HCT116 (cell line): ENCODE measurements at regions not wholly inside any gene's neighbourhood (a gene's known extent, or its start where the extent isn't known, plus 50 kb on each side); places are given as distances from the start of the nearest gene placed in this dataset.

Experiments used
- ATAC-seq: fragments of 200-7000 bp; cut with Tn5 transposase; 2 replicates; pipeline ENCODE4 v1.9.1; 2020; ENCODE audit warnings: mild to moderate bottlenecking, moderate library complexity
- BruUV-seq: library from RNA; stranded (reverse); fragments of 400-500 nt; replicated peaks from 2 replicates; lab custom pipeline; 2021; lab: Mats Ljungman, UMichigan
- CTCF ChIA-PET: fragments of 300-600 bp; sonication (Branson Sonifier 250); formaldehyde crosslinking; loops from one replicate; lab custom pipeline; 2021; ENCODE audit warnings: antibody characterized with exemption; lab: Charles Lee
- POLR2A ChIA-PET: fragments of 300-600, 350-600 bp; sonication (Branson Sonifier 250); formaldehyde crosslinking; loops from one replicate; lab custom pipeline; 2021; ENCODE audit warnings: antibody characterized with exemption; lab: Charles Lee
- RAD21 ChIA-PET, 2 experiments: fragments of 300-600 bp; sonication (Branson Sonifier 250); formaldehyde crosslinking; loops; one replicate each; lab custom pipeline; 2023; ENCODE audit warnings: low total read pairs in 2 of 2; ENCODE audit not compliant: uncharacterized antibody in 2 of 2, unreplicated experiment in 2 of 2, low non-redundant PET in 1 of 2; lab: Charles Lee
- DNase-seq: peaks from one replicate; pipeline ENCODE4 v3.0.0-alpha.2; 2010; ENCODE audit warnings: low read depth, low spot score
- H2AFZ ChIP-seq: fragments of 200-600 bp; shearing (Covaris generic), sonication (generic); 2 replicates; pipeline ENCODE4 v1.6.1; 2017; ENCODE audit warnings: low read depth, mixed run types, mixed read lengths, antibody characterized with exemption, low read length; ENCODE audit not compliant: poor library complexity, severe bottlenecking
- H3K27ac ChIP-seq: 2 replicates; pipeline ENCODE4 v1.5.1; 2012; ENCODE audit warnings: low read depth, low read length
- H3K27me3 ChIP-seq: fragments of 200-600 bp; sonication (generic); 2 replicates; pipeline ENCODE4 v1.6.1; 2016; ENCODE audit warnings: mixed run types, low read length, mixed read lengths; ENCODE audit not compliant: insufficient read depth
- H3K36me3 ChIP-seq, 2 experiments: fragments of 200-500 bp in 1 of 2; fragments of 200-600 bp in 1 of 2; sonication (Bioruptor generic) in 1 of 2; sonication (generic) in 1 of 2; 2 replicates each; pipeline versions ENCODE4 v1.5.1 to v1.6.1; 2014 to 2016; ENCODE audit warnings: low read length in 2 of 2, inconsistent platforms in 1 of 2, mixed read lengths in 1 of 2, mixed run types in 1 of 2; ENCODE audit not compliant: insufficient read depth in 2 of 2, control insufficient read depth in 1 of 2
- H3K4me1 ChIP-seq, 2 experiments: fragments of 200-600 bp in 1 of 2; sonication (generic) in 1 of 2; 2 replicates each; pipeline versions ENCODE4 v1.5.1 to v1.6.1; 2012 to 2017; ENCODE audit warnings: low read length in 2 of 2, inconsistent platforms in 1 of 2, mild to moderate bottlenecking in 1 of 2, mixed read lengths in 1 of 2, mixed run types in 1 of 2, moderate library complexity in 1 of 2; ENCODE audit not compliant: insufficient read depth in 2 of 2, control insufficient read depth in 1 of 2
- H3K4me2 ChIP-seq: fragments of 200-600 bp; sonication (generic); 2 replicates; pipeline ENCODE4 v1.6.1; 2017; ENCODE audit warnings: mixed run types, low read length, mixed read lengths
- H3K4me3 ChIP-seq, 2 experiments: fragments of 200-600 bp in 1 of 2; sonication (generic) in 1 of 2; replicated peaks in 1 of 2; 2 replicates each; pipeline ENCODE4 v1.5.1; 2011 to 2016; ENCODE audit warnings: low read length in 2 of 2, control low read depth in 1 of 2, low read depth in 1 of 2, mild to moderate bottlenecking in 1 of 2, mixed read lengths in 1 of 2, mixed run types in 1 of 2
- H3K79me2 ChIP-seq: fragments of 200-600 bp; sonication (generic); 2 replicates; pipeline ENCODE4 v1.6.1; 2017; ENCODE audit warnings: mild to moderate bottlenecking, mixed run types, low read length, moderate library complexity, mixed read lengths; ENCODE audit not compliant: insufficient read depth
- H3K9ac ChIP-seq: fragments of 200-600 bp; sonication (generic); 2 replicates; pipeline ENCODE4 v1.6.1; 2016; ENCODE audit warnings: low read length, mixed read lengths
- H3K9me2 ChIP-seq: fragments of 200-600 bp; sonication (generic), shearing (Covaris generic); 2 replicates; pipeline ENCODE4 v1.6.1; 2017; ENCODE audit warnings: mixed run types, mild to moderate bottlenecking, moderate library complexity; ENCODE audit not compliant: insufficient read depth
- H3K9me3 ChIP-seq, 2 experiments: fragments of 200-500 bp in 1 of 2; fragments of 200-600 bp in 1 of 2; sonication (Bioruptor generic) in 1 of 2; sonication (generic) in 1 of 2; 2 replicates each; pipeline ENCODE4 v1.6.1; 2014 to 2017; ENCODE audit warnings: low read length in 2 of 2, mixed read lengths in 2 of 2, inconsistent platforms in 1 of 2, low read depth in 1 of 2, mild to moderate bottlenecking in 1 of 2, mixed run types in 1 of 2, moderate library complexity in 1 of 2; ENCODE audit not compliant: control insufficient read depth in 1 of 2, insufficient read depth in 1 of 2
- H4K20me1 ChIP-seq: fragments of 200-600 bp; sonication (generic), shearing (Covaris generic); 2 replicates; pipeline ENCODE4 v1.6.1; 2017; ENCODE audit warnings: mixed run types, mild to moderate bottlenecking, moderate library complexity; ENCODE audit not compliant: insufficient read depth
- EZH2phosphoT487 ChIP-seq: fragments of 200-600 bp; IDR thresholded peaks from 2 replicates; pipeline ENCODE4 v1.6.1; 2018; ENCODE audit warnings: antibody characterized with exemption, borderline replicate concordance
- POLR2A ChIP-seq: IDR thresholded peaks from 2 replicates; pipeline ENCODE4 v1.7.0; 2011; ENCODE audit warnings: borderline replicate concordance; ENCODE audit not compliant: insufficient read depth, insufficient read length; ENCODE audit errors: extremely low read depth
- SP1 ChIP-seq: IDR thresholded peaks from 2 replicates; pipeline ENCODE4 v1.6.1; 2012; ENCODE audit warnings: low read depth
- TCF7L2 ChIP-seq: IDR thresholded peaks from 2 replicates; pipeline ENCODE4 v1.7.0; 2011; ENCODE audit warnings: borderline replicate concordance, inconsistent platforms; ENCODE audit not compliant: insufficient read depth, insufficient read length; ENCODE audit errors: extremely low read depth
- ZFX ChIP-seq: fragments of 450-650 bp; IDR thresholded peaks from 2 replicates; pipeline ENCODE4 v1.6.1; 2017
- intact Hi-C: fragments of 100-400 bp; cut with micrococcal nuclease; formaldehyde crosslinking; loops from 2 replicates; pipeline ENCODE4 v1.10.0; 2022
- TF ChIP-seq, protein P1 (sequence below): IDR thresholded peaks from 2 replicates; pipeline ENCODE4 v1.6.1; 2012

DNA sequence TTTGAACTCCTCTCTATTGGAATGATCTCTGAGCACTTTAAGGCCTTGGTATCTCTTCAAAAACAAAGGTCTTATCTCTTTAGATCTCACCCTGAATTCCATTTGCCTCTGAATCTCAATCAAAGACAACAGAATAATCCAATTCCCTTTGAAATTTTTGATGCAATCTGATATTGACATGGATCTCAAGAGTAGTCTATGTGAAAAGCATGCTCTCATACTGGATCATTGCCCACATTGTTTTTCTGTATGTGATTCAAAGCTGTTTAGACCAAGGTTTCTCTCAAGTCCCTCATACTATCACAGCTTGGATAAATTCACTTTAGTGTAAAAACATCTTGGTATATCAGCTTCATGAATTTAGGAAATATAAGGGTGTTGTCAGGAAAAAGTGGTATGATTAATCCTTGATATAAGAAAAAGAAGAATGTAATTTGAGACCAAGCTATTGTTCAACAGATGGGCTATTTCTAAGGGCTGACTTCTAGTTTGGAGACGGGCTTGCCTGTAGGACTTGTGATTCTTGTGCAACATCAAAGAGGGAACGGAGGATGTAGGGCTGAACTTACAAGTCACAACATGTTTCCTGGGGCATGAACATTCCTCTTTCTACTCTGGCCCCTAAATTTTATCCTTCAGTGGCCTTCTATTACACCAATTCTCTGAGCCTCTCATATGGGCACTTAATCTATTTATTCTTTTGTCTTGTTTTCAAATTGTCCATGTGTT is 77.9 kb upstream of the CITED2 start:
- BruUV-seq: no TSS peak
- CTCF ChIA-PET: no interaction called here
- H3K27ac ChIP-seq: no peak overlapping the region

DNA sequence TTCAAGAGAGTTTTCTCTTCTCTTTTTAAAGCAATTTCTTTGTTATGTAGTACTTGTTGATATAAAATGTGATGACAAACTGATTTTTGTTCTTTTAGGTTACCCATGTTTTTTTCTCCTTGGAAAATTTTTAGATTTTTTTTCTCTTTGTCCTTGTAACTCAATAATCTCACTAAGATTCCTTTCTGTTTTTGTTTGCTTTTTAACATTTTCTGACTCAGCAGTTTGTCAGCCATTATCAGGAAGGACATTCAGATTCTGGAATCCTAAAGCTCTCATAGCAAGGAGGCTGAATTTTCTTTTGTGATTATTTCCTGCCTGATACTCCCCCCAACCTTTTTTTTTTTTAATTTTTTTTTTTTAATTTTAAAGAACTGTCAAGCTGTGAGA is 75.2 kb upstream of the CITED2 start:
- no peaks in the 10 kb centered on the region for H4K20me1 ChIP-seq
- no peaks in the 10 kb centered on the region for H3K9me2 ChIP-seq
- no peaks in the 10 kb centered on the region for H3K27me3 ChIP-seq
- TF ChIP-seq ZFX (no peak), POLR2A (no peak), SP1 (no peak), EZH2phosphoT487 (no peak)
- TF ChIP-seq, protein P1, sequence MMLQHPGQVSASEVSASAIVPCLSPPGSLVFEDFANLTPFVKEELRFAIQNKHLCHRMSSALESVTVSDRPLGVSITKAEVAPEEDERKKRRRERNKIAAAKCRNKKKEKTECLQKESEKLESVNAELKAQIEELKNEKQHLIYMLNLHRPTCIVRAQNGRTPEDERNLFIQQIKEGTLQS: no peak
- no peaks in the 10 kb centered on the region for H3K79me2 ChIP-seq
- no peaks in the 10 kb centered on the region for H3K4me1 ChIP-seq
- no TSS peak for BruUV-seq
- RAD21 ChIA-PET: no interaction called here
- intact Hi-C loops: no loop called here
- no peak overlapping the region for H3K9ac ChIP-seq
- POLR2A ChIA-PET: interaction anchor here (1.0 kb wide), 1 partner anchor 75 kb away, joined by 3 read pairs; the partner anchor contains the start of gene CITED2
- H3K4me3 ChIP-seq: no peak overlapping the region
- no peak overlapping the region for H3K27ac ChIP-seq
- no peaks in the 10 kb centered on the region for H3K9me3 ChIP-seq
- H3K4me2 ChIP-seq: no peak overlapping the region
- DNase-seq: no peak
- H2AFZ ChIP-seq: peak overlapping the region; percentile 7
- no peak for ATAC-seq
- CTCF ChIA-PET: no interaction called here
- no peaks in the 10 kb centered on the region for H3K36me3 ChIP-seq

More for the DNA sequence above, 77.9 kb upstream of the CITED2 start:
- ChIA-PET RAD21 (no interaction called here), POLR2A (no interaction called here)
- Histone ChIP-seq H4K20me1 (no peaks in the 10 kb centered on the region), H3K9me3 (no peaks in the 10 kb centered on the region), H3K4me3 (no peak overlapping the region), H3K9ac (no peak overlapping the region), H3K79me2 (no peaks in the 10 kb centered on the region), H3K4me1 (no peaks in the 10 kb centered on the region), H3K9me2 (no peaks in the 10 kb centered on the region), H2AFZ (peak overlapping the region; percentile 6), H3K36me3 (no peaks in the 10 kb centered on the region), H3K27me3 (no peaks in the 10 kb centered on the region), H3K4me2 (no peak overlapping the region)
- intact Hi-C loops: no loop called here
- DNase-seq (no peak), ATAC-seq (no peak)
- no peak for TF ChIP-seq TCF7L2
- TF ChIP-seq EZH2phosphoT487: no peak
